Neural progenitor cell (in vitro differentiated cells): ENCODE measurements at regions not wholly inside any gene's neighbourhood (a gene's known extent, or its start where the extent isn't known, plus 50 kb on each side); places are given as distances from the start of the nearest gene placed in this dataset.

Experiments used
- EZH2phosphoT487 ChIP-seq: fragments of 200-600 bp; sonication (generic); IDR thresholded peaks from 2 replicates; pipeline ENCODE4 v1.6.1; 2017; ENCODE audit warnings: antibody characterized with exemption
- TF ChIP-seq, protein P1 (sequence below): fragments of 200-600 bp; sonication (generic); IDR thresholded peaks from 2 replicates; pipeline ENCODE4 v1.5.1; 2017; ENCODE audit warnings: antibody characterized with exemption, mild to moderate bottlenecking

DNA sequence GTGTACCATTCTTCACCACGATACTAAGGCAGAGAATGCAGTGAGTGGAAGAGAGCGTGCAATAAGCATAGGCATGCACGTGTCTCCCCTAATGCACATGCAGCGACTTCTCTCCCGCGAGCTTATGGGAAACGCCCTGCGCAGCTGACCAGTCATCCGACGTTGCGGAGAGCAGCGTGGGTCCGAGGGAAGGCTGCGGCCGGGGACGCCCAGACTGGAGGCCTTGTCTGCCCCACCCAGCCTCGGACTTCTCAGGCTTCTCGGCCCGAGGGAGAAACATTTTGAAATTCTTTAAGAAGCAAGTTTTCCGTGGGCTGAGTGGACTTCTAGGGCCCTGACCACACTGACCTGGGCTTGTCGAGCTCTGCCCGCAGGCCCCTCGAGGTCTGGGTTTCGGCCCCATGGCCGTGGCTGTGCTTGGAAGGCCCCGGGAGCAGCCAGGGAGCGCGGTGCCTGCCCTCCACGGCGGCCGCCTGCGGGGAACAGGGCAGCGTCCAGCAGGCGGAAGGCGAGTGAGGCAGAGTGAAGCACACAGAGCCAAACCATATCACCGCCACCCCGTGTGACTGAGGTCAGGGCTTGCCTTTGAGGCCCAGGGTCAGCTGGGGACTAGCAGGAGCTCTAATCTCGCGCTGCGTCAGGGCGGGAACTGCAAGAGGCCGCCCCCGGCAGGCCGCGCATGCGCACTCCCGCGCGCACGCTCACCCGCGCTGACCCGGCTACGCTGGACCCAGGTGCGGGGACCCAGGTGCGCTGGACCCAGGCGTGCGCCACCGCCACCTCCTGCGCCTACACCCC lies 60.0 kb upstream of the IRX1 start:
- TF ChIP-seq, protein P1, sequence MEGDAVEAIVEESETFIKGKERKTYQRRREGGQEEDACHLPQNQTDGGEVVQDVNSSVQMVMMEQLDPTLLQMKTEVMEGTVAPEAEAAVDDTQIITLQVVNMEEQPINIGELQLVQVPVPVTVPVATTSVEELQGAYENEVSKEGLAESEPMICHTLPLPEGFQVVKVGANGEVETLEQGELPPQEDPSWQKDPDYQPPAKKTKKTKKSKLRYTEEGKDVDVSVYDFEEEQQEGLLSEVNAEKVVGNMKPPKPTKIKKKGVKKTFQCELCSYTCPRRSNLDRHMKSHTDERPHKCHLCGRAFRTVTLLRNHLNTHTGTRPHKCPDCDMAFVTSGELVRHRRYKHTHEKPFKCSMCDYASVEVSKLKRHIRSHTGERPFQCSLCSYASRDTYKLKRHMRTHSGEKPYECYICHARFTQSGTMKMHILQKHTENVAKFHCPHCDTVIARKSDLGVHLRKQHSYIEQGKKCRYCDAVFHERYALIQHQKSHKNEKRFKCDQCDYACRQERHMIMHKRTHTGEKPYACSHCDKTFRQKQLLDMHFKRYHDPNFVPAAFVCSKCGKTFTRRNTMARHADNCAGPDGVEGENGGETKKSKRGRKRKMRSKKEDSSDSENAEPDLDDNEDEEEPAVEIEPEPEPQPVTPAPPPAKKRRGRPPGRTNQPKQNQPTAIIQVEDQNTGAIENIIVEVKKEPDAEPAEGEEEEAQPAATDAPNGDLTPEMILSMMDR, result no peak
- TF ChIP-seq EZH2phosphoT487, result no peak
